ENCODE measurements at regions not wholly inside any gene's neighbourhood (a gene's known extent, or its start where the extent isn't known, plus 50 kb on each side); places are given as distances from the start of the nearest gene placed in this dataset.

- no peak for TF ChIP-seq CTCF (conservative IDR thresholded peaks at IDR 0.05)
- TF ChIP-seq EZH2 (IDR thresholded peaks at IDR 0.05; ENCODE audit: low read depth) = no peak
Observed at GRCh38 chr2:56969513-56969912, 785.7 kb downstream of the CCDC85A start.

Data from PC-9 (cell line).